Femur (tissue), 1 donor: ENCODE measurements at regions not wholly inside any gene's neighbourhood (a gene's known extent, or its start where the extent isn't known, plus 50 kb on each side); places are given as distances from the start of the nearest gene placed in this dataset.
"Not testable (repeated sequence)": the region's sequence is repeated elsewhere in the genome, so short reads cannot be mapped to it uniquely, and the experiment has no call there.

Experiments
- DNase-seq: peaks from one replicate; pipeline ENCODE4 v3.0.0-alpha.2; 2017

- DNase-seq = no peak
Measured at GRCh38 chr15:30030345-30030744, 52.4 kb upstream of the GOLGA8J start.

- DNase-seq = no peak
Measured at GRCh38 chr15:30023798-30024295, 58.9 kb upstream of the GOLGA8J start.

- no peak for DNase-seq
Measured at GRCh38 chr15:30010746-30011145, 72.0 kb upstream of the GOLGA8J start.

GRCh38 chr15:30008156-30008555 lies 74.6 kb upstream of the GOLGA8J start:
- DNase-seq = no peak

GRCh38 chr15:30001602-30002001 lies 81.2 kb upstream of the GOLGA8J start:
- peak; percentile 23 for DNase-seq

- DNase-seq = no peak
Measured at GRCh38 chr15:29998033-29998432, 84.7 kb upstream of the GOLGA8J start.

GRCh38 chr15:29997499-29997898 lies 85.3 kb upstream of the GOLGA8J start:
- DNase-seq = no peak

- no peak for DNase-seq
Measured at GRCh38 chr15:29994284-29994683, 88.5 kb upstream of the GOLGA8J start.

GRCh38 chr15:29990954-29991353 lies 91.8 kb upstream of the GOLGA8J start:
- DNase-seq = no peak

- DNase-seq = no peak
Measured at GRCh38 chr15:29990035-29990434, 92.7 kb upstream of the GOLGA8J start.

GRCh38 chr15:29988701-29989100 lies 94.1 kb upstream of the GOLGA8J start:
- DNase-seq = no peak

GRCh38 chr15:29986946-29987345 lies 95.8 kb upstream of the GOLGA8J start:
- no peak for DNase-seq

GRCh38 chr15:29978411-29979382 lies 104.1 kb upstream of the GOLGA8J start:
- DNase-seq = no peak

- DNase-seq = not testable (repeated sequence)
Measured at GRCh38 chr15:29974056-29974455, 108.7 kb upstream of the GOLGA8J start.

GRCh38 chr15:29972051-29972450 lies 110.7 kb upstream of the GOLGA8J start:
- no peak for DNase-seq

GRCh38 chr15:29970402-29970695 lies 112.4 kb upstream of the GOLGA8J start:
- DNase-seq = no peak

GRCh38 chr15:29969562-29970401 lies 113.0 kb upstream of the GOLGA8J start:
- DNase-seq = no peak

GRCh38 chr15:29968895-29969561 lies 113.7 kb upstream of the GOLGA8J start:
- no peak for DNase-seq

GRCh38 chr15:29968099-29968894 lies 114.5 kb upstream of the GOLGA8J start:
- no peak for DNase-seq

GRCh38 chr15:29962407-29962806 lies 120.3 kb upstream of the GOLGA8J start:
- no peak for DNase-seq

GRCh38 chr15:29959384-29960137 lies 123.2 kb upstream of the GOLGA8J start:
- no peak for DNase-seq

- DNase-seq = no peak
Measured at GRCh38 chr15:29952225-29952624, 130.0 kb upstream of the TJP1 start.
